Right renal cortex interstitium (tissue), 3 donors: ENCODE measurements at regions not wholly inside any gene's neighbourhood (a gene's known extent, or its start where the extent isn't known, plus 50 kb on each side); places are given as distances from the start of the nearest gene placed in this dataset.

ENCODE experiments used
- DNase-seq, 3 donors: peaks; one replicate each; pipeline ENCODE4 v3.0.0-alpha.2; 2013; ENCODE audit warnings: low read depth in 3 of 3, low spot score in 2 of 3

DNA sequence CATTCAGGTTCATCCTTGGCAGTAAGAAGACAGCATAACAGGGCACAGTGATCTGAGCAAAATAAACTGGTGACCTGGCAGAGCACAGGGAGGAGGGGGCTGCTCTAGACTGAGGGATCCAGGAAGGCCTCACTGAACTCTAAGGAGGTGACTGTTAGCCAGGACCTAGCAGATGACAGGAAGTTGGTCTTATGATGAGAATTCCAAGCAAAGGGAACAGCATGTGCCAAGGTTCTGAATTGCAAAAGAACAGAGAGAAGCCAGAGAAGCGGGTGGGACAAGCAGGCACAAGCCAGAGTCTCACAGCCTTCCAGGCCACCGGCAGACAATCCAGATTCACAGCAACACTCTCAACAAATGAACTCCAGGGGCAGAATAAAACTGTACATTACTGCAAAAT lies 152.7 kb upstream of the PTPRM start:
- no peak for DNase-seq

GRCh38 chr18:7415081-7415894 lies 151.8 kb upstream of the PTPRM start:
- no peak for DNase-seq

GRCh38 chr18:7417727-7418126 lies 149.4 kb upstream of the PTPRM start:
- DNase-seq: no peak

DNA sequence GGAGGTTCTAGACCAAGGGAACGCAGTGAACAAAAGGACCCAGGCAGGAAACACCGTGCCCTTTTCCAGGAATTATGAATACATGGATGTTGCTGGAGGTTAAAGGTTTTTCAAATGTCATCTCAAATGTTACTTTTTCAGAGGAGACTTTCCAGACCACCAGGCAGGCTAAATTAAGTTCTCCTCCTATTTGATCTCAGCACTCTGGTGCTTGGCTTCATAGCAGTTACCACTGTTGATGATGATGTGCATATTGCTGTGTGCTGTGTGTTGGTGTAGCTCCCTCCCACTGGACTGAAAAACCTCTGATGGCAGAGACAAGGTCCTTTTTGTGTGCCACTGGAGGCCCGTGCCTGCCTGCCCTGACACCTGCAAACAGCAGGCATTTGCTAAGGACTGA lies 137.3 kb upstream of the PTPRM start:
- no peak for DNase-seq

DNA sequence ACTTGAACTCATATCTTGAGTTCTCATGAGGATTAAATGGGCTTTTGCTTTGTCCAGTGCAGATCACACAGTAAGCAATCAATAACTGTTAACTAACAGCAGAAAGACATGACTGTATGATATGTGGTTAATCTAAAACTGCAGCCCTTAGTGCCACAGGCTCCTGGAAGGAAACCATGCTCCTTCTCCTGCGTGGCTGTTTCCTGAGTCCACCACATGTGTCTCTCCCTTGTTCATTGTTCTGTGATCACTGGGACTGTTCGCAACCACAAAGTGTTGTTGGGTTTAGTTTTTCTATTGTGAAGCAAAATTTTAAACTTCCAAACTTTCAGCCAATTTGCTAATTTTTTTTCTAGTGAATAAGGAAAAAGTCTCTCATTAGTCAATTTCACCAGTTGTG lies 130.9 kb upstream of the PTPRM start:
- no peak for DNase-seq

GRCh38 chr18:7437870-7438269 lies 129.2 kb upstream of the PTPRM start:
- DNase-seq: no peak

GRCh38 chr18:7438646-7439045 lies 128.5 kb upstream of the PTPRM start:
- no peak for DNase-seq

DNA sequence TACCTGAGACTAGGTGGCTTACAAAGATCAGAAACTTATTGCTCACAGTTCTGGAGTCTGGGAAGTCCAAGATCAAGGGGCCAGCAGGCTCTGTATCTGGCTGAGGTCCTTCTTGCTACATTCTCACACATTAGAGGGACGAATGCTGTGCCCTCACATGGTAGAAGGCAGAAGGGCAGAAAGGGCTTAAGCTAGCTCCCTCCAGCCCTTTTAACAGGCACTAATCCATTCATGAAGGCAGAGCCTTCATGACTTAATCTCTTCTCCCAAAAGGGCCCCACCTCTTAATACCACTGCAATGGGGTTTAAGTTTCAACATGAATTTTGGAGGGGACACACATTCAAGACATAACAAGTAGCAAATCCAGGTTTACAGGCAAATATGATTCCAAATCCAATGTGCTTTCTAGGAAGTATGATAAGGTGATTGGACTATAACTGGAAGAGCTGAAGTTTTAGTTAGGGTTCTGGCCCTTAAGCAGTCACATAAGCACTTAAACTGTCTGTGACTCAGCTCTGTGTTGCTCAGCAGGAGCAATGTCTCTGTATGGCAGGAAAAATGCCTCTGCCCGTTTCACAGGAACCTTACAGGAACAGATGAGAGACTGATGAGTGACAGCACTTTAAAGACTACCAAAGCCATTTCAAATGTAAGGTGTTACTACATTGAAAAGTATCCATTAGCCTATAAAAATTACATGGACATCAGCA lies 119.6 kb upstream of the PTPRM start:
- DNase-seq: no peak

GRCh38 chr18:7452331-7452730 lies 114.8 kb upstream of the PTPRM start:
- DNase-seq: no peak

GRCh38 chr18:7454429-7454828 lies 112.7 kb upstream of the PTPRM start:
- DNase-seq: no peak

DNA sequence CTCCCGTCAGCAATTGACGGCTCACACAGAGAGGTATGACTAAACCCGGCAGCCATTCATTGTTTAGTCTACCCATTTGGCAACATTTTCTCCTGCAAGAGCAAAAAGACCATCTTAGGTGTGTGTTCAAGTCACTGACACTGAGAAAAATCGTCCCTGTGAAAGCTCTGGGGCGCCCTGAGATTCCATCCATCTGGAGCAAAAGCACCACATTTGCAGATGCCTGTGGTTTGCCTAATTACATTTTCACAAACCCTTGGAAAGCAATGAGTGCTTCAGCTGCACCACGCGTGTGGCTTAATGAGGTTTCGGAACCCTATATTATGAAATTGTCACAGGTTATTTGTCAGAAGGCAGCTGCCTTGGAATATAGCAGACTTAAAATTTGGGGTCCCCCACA lies 110.7 kb upstream of the PTPRM start:
- no peak for DNase-seq

DNA sequence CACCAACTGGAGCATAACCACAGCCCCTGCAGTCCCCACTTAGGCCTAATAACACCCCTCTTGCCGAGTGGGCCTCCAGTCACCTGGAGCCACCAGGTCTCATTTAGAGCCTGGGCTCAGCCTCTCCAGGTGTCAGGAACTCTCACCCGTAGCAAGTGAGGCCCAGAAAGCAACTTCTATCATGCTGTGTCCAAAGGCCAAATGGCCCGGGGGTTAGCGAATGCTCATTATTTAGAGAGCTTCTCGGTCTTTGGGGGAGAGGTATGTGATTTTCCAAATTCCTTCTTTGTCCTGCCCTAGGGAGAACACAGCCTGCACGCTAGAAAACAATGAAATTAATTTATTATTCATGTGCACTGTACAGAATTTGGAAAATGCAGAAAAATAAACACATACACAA lies 109.9 kb upstream of the PTPRM start:
- no peak for DNase-seq

GRCh38 chr18:7458884-7459283 lies 108.2 kb upstream of the PTPRM start:
- no peak for DNase-seq

DNA sequence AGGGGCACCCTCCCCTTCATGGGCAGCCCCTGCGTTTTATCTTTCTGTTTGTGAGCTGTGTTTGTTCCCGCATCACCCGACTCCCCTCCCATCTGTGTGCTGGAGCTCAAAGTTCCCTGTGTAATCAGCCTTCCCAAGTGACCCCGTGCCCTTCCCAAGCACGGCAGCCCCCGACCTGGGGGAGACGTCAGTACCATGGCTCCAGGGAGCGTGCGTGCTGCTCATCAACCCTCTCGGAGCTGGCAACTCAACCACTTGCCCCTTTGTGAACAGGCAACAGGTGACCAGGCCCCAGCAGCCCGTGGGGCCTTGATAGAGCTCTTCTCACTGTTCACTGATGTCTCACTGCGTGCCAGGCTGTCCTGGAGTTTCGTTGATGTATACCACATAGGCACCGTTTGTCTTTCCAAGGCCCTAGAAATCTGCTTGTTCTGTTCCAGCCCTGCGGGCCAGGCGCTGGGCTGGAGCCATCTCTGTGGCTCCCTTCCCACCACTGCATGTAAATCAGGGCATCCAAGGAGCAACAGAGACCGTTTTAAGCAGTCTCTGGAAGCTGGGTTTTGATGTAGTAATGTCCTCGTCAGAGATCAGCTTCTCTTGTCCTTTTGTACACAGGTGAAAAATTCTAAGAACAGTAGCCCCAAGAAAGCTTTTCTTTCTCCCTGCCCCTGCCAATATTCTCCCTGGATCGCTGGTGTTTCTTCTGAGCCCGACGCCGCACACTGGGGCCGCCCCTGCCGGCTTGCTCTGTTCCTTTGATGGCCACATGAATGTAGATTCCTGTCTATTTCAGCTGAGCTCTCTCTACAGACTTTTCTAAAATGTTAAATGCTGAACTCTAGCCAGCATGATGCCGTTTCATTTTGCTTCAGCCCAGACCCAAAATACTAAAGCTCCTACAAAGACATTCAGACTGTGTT lies 107.0 kb upstream of the PTPRM start:
- no peak for DNase-seq

DNA sequence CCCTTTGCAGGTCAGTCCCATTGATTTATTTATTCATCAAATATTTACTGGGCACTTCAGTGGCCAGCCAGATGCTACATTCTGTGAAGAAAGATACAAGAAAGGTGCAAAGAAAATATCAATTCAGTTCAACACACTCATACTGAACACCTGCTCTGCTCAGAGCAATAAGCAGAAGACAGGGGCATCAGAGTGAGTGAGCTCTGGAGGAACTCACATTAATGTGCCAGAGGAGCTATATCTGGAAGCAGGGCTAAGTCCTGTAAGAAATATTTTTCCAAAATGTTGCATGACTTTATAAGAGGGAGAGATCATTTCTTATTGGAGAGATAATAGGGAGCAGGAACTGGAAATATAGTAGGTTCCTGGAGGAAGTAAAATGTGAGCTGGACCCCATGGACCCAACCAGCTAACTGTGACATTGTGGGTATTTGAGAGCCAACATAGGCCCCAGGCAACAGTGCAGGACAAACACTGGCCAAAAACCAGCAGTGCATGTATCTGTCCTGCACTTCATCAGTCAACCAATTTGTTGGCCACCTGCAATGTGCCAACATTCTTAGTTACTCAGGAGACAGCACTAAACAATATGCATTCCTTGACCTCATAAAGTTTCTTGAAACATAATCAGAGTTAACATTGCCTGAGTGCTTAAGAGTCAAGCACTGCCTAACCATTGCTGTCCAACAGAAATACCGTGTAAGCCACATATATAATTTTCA lies 102.7 kb upstream of the PTPRM start:
- no peak for DNase-seq

DNA sequence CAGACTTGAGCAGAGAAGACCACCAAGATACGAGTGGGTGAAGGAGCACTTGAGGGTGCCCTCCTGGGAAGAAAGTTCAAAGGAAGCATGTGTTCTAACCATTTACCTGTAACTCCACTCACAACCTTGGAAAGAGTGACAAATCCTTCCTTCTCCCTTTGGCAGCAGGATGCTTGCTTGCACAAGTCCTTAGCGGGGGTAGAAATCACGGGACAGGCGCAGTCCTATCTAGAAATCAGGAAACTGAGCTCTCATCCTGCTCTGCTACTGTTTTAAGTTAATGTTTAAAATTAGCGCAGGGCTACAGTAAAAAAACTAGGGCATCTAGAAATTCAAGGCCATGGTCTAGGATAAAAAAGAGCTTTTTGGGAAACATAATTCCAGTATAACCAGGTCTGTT lies 100.9 kb upstream of the PTPRM start:
- DNase-seq: no peak

DNA sequence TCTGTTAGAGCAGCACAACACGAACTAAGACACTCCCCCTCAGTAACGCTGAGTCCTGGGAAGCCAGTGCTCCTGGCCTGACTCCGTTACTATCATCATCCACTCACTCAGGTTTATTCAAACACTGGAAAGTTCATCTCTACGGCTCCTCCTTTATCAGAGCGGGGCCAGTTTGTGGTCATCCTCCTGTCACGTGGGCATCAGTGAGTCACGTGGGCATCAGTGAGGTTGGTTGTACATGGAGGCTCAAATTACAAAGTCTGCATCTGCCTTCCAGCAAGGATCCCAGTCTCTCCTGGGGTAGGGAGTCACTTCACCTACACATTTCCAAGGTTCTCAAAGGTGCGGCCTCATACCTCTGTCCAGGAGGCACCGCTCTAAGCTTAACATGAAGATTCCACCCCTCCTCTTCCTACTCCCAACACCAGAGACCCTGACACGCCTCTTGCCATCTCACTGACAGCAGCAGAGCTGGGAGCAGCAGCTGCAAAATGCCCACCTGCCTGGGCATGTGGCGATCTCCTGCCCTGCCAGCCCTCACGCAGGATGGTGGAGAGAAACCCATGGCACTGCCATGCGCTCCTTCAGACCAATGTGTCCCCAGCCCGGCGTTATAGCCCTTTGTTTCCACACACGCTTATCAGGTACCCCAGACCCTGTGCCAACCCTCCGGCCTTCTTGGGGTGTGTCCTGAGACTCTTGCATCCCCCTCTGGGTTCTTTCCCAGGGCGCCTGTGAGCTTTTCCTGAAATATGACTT lies 99.2 kb upstream of the PTPRM start:
- no peak for DNase-seq

- no peak for DNase-seq
Measured at GRCh38 chr18:7470101-7470500, 97.0 kb upstream of the PTPRM start.

- no peak for DNase-seq
Measured at GRCh38 chr18:7470503-7470902, 96.6 kb upstream of the PTPRM start.

GRCh38 chr18:7476386-7476785 lies 90.7 kb upstream of the PTPRM start:
- DNase-seq: no peak
